ENCODE measurements at regions not wholly inside any gene's neighbourhood (a gene's known extent, or its start where the extent isn't known, plus 50 kb on each side); places are given as distances from the start of the nearest gene placed in this dataset.

DNA sequence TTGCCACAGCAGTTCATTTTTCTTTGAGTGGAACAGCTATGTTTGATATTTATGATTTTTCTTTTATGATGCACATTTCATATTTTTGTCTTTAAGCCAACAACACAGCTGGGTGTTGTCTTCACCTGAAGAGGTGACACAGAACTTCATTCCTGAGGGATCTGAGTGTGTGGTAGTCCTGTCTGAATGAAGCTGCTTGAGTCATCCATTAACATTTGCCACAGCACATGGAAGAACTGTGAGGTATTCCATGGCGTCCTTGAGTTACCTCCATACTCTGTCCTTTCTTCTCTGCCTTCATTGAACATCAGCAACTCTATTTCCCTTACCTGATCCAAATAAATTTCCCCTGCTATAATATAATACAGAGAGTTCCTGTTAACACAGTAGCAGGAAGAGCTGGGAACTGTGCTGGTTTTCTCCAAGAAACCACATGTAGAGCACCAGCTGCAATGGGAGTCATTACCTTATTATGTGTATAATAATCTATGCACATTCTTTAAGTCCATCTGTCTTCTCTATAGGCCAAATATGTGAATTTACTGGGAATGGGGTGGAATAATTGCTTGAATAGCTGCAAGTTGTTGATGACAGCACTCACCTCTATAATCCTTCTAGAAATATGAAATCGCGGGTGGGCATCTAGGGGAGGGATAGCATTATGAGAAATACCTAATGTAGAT, 72.4 kb upstream of the TAC1 start:
- no peak for DNase-seq

DNA sequence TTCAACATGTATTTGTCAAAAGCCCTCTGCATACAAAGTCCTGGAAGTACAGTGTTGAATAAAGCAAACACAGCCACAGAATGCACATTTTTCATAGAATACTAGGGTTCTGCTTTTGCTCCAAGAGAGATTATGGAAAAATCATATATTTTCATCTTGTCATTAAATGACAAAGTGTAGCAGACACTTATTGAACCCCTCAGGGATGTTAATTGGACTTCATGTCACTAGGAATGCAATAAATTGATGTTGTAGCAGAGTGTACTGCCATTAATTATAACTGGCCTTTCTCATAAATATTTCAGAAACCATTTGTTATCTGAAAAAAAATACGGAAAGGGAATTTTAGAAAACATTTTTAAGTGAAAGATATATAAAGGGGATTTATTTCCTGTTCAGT, 64.5 kb upstream of the TAC1 start:
- DNase-seq: no peak

DNA sequence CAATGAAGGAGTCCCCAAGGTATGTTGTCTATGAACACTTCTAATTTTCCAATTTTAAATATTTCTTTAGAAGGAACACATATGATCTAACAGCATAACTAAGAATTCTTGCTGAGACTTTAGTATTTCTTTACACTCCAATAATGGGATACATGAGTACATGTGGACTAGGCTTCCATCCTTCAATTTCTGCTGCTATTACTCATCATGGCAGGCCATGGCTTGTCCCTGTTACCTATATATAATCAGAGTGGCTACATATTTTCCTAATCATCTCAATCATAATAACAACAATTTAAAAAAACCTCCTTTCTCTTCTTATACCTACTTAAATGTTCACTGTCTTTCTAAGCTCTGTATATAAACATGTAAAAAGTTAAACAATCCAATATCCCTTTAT, 60.3 kb upstream of the TAC1 start:
- DNase-seq: no peak

DNA sequence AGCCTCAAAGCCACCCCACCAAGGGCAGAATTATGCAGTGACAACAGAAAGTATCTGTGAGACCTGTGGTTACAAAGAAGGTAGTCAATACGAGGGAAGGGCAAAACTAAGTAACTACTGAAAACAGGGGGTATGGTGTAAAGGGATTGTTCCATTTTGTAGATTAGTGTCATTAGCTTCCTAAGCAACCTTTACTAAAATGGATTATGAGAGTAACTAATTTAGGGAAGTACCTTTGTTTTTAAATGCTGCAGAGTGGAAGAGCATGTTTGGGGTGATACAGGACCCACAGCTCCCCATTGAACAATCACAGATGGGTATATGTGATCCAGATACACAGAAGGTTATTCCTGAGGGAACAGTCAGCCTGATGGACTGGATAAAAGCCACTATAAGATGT, 51.3 kb upstream of the TAC1 start:
- DNase-seq: no peak

All from AML-193 (cell line).